NCI-H2029 (cell line): ENCODE measurements at regions not wholly inside any gene's neighbourhood (a gene's known extent, or its start where the extent isn't known, plus 50 kb on each side); places are given as distances from the start of the nearest gene placed in this dataset.
"Not testable (repeated sequence)": the region's sequence is repeated elsewhere in the genome, so short reads cannot be mapped to it uniquely, and the experiment has no call there.

Experiments used
- DNase-seq: peaks from one replicate; lab custom pipeline; 2025; lab: John Stamatoyannopoulos, UW

DNA sequence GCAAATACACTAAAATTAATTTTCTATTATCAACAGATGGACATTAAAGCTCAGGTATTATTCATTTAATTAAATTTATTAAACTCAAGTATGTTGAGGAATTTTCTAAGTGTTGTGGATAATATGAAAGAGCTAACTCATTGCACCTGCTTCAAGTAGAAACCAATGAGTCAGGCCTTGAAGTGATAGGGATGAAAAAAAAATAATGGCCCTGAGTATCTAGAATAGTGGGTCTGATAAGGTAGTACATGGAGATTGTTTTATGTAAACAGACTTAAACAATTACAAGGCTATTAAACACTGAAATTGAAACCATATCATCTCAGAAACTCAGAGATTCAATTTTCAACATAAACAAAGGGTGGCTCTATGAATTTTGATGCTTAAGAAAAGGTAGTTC, 857.1 kb upstream of the GBE1 start:
- DNase-seq, result no peak

DNA sequence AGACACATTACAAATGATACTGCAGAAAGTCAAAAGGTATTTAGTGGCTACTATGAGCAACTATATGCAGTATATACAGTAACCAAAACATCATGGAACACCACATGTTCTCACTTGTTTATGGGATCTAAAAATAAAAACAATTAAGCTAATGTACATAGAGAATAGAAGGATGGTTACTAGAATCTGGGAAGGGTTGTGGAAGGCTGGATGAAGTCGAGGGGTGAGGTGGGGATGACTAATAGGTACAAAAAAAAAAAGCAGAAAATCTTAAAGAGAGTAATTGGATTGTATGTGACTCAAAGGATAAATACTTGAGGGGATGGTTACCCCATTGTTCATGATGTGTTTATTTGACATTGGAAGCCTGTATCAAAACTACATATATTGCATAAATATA, 848.8 kb upstream of the GBE1 start:
- DNase-seq, result no peak

DNA sequence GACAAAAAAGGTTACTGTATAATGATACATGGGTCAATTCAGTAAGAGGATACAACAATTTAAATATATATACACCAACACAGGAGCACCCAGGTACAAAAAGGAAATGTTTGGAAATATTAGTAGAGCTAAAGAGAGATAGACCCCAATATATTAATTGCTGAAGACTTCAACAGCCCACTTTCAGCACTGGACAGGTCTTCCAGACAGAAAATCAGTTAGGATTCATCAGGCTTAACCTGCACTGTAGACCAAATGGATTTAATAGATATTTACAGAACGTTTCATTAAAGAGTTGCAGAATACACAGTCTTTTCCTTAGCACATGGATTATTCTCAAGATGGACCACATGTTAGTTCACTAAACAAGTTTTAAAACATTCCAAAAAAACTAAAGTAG, 845.9 kb upstream of the GBE1 start:
- no peak for DNase-seq

DNA sequence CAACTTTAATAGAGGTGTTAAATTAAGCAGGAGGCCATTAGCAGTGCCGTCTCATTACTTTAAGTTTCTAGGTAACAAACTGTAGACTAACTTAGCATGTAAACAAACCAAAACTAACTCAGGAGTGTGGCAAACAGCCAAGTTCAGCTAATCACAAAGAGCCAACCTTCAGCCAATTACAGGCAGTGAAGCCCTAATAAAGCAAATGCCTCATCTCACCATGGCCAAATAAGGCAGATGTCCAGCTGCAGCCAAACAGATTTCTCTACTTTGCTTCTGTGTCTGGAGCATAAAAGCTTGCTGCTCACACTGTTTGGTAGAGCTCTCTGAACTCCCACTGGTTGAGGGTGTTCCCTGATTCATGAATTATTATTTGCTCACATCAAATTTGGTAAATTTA, 835.4 kb upstream of the GBE1 start:
- DNase-seq, result no peak

DNA sequence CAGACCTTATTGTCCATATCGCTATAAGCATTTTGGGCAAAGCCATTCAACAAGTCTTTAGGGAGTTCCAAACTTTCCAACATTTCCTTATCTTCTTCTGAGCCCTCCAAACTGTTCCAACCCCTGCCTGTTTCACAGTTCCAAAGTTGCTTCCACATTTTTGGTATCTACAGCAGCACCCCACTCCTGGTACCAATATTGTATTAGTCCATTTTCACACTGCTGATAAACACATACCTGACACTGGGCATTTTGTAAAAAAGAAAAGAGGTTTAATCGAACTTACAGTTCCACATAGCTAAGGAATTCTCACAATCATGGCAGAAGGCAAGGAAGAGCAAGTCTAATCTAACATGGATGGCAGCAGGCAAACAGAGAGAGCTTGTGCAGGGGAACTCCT, 834.1 kb upstream of the GBE1 start:
- no peak for DNase-seq

DNA sequence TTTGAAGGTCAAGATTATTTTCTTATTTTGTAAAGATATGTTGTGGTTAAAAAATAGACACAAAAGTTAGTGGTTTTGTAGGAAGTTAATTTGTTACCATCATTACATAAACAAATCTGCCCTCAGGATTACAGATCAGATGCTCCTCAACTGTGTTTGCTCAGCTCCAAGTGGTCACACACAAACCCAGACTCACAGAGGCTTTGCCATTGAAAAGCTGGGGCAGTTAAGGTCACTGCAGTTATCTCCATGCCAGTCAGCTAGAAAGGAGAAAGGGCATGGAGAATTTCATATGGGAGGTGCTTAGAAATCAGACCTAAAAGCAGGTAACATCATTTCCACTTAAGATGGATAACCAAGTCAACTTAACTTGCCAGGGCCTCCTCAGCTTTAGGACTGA, 825.7 kb upstream of the GBE1 start:
- DNase-seq, result no peak

DNA sequence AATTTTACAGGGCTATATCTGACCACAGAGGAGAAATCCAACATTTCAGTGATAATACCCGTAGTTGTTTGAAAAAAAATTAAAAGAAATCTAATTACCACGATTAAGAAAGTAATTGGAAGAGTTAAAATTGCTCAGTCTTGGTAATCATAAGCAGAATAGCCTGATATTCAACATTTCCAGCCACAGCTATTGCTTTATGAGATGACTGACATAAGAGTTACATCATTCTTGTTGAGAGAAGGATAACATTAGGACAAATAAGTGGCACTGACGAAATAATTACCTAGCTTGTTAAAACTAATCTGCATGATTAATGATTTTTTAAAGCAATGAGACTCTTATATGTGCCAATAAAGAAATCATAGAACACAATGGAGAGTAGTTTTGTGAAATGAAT, 825.0 kb upstream of the GBE1 start:
- no peak for DNase-seq

DNA sequence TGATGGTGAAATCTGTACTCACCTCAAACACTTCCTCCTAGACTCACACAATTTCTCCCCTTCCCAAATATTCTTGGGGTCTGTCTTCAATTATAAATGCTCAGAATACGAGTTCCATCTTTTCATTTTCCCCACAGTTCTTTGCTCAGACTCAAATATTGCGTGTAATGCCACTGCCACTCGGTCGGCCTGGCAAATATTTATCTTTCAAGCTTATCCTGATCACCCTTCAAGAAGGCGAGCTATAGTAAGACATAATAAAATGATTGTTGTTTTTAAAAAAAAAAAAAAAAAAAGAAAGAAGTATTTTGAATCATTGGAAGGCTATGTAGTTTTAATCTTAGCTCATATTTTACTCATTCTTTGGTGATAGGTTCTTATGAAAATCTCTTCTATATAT, 824.6 kb upstream of the GBE1 start:
- not testable (repeated sequence) for DNase-seq

DNA sequence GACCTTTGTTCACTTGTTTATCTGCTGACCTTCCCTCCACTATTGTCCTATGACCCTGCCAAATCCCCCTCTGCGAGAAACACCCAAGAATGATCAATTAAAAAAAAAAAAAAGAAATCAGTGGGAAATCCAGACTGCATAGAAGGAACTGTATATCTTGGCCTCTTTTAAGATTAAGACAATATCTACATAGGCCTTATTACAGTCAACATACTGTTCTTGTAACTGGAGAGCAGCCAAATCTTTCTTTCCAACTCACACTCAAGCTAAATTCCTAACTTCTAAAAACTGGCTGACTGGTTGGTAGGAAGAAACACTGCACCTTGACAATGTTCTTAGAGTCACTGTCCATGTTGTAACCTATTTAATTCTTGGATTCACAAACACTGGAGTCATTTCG, 824.1 kb upstream of the GBE1 start:
- DNase-seq, result not testable (repeated sequence)

DNA sequence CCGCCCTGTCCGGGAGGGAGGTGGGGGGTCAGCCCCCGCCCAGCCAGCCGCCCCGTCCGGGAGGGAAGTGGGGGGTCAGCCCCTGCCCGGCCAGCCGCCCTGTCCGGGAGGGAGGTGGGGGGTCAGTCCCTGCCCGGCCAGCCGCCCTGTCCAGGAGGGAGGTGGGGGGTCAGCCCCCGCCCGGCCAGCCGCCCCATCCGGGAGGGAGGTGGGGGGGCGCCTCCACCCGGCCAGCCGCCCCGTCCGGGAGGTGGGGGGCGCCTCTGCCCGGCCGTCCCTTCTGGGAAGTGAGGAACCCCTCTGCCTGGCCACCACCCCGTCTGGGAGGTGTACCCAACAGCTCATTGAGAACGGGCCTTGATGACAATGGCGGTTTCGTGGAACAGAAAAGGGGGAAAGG, 823.4 kb upstream of the GBE1 start:
- DNase-seq, result not testable (repeated sequence)

DNA sequence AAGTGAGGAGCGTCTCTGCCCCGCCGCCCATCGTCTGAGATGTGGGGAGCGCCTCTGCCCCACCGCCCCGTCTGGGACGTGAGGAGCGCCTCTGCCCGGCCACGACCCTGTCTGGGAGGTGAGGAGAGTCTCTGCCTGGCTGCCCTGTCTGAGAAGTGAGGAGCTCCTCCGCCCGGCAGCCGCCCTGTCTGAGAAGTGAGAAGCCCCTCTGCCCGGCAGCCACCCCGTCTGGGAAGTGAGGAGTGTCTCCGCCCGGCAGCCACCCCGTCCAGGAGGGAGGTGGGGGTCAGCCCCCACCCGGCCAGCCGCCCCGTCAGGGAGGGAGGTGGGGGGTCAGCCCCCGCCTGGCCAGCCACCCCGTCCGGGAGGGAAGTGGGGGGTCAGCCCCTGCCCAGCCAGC, 823.0 kb upstream of the GBE1 start:
- DNase-seq, result not testable (repeated sequence)

DNA sequence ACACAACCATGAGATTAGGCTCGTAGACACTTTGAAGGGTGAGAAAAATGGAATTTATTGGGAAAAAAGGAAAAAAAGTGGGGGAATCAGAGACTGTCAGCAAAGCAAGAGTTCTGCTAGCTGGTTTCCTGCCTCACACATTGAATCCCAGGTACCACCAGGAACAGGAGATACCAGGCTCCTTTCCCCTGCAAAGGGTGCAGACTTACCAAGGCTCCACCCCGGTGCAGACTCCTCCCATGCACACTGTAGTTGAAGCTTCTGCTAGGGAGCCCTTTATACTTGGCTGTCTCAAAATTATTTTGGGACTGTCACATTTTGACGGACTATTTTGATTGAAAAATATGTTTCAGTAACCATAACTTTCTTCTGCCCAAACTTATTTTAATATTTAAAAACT, 819.9 kb upstream of the GBE1 start:
- DNase-seq, result no peak

DNA sequence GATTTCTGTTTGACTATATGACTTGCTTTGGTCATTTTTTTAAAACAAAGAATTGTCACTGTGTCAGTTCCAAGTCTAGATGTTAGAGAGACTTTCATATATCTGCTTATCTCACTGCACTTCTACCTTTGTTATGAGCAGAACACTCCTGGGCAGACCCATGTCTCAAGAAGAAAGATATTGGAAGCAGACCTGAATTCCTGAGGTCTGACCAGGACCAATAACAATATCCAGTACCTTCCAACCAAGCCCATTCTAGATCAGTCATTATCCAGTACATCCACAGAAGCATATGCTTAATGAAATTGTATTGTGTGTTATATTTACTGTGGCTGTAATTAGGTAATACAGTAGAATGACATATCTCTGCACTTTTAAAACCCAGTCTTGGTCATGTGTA, 811.3 kb upstream of the GBE1 start:
- no peak for DNase-seq

DNA sequence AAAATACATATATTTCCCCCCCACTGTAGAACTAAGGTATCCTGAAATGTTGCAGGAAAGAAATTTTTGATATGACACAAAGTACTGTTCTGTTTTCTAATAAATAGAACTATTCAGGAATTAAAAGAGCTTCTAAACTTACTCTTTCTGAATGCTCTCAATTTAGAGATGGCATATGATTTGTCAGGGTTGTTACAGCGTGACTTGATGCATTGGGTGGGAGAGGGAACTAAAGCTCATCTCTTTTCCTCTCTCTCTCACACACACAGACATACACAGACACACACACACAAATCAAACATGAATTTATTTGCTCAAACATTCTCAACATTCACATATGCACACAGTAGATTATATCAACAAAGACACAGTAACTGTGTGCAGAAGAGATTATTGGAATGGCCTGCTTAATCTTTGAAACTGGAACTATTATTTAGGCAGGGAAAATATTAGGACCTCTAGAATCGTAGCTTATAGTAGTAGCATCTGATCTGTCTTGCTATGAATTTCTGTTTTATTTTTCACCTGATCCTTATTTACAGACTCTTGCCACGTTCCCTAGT, 807.4 kb upstream of the GBE1 start:
- DNase-seq, result no peak

DNA sequence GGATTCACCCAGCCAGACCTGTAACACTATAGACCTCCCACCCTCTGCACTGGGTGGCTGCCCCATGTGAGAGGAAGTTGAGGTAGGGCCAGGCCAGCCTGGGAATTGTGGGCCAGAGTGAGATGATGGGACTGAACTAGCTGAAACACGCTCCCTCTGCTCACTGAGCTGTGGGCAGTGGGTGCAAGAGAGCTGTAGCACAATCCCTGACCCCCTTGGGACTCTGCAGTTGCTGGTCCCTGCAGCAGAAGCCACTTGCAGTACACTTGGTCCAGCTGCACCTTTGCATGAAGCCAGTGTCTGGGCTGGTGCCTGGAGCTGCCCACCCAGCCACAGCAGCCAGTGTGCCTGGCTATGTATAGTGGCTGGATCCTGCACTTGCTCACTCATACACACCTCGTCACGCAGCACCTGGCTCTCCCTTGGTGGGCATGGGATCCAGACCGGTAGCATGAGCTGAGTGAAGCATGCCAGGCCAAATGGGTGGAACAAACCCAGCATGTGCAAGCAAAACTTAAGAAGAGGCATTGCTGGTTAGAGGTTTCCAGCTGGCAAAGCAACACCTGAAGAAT, 805.7 kb upstream of the GBE1 start:
- no peak for DNase-seq

DNA sequence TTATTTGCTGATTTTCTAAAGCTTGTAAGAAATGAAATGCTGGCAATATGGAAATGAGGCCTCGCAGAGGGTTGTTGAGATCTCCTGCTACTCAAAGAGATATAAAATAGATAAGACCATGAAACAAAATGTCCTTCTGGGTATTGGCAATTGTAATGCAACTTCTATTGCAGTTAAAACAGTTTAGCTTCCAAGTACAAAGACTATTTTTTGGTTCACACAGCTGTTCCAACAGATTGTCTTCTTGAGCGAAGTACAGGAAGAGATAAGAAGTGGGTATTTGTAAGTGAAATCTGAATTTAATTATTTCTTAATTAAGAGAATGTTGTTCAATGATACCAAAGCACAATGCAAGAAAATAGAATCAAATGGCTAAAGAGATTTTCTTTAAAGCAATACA, 801.5 kb upstream of the GBE1 start:
- DNase-seq, result no peak

DNA sequence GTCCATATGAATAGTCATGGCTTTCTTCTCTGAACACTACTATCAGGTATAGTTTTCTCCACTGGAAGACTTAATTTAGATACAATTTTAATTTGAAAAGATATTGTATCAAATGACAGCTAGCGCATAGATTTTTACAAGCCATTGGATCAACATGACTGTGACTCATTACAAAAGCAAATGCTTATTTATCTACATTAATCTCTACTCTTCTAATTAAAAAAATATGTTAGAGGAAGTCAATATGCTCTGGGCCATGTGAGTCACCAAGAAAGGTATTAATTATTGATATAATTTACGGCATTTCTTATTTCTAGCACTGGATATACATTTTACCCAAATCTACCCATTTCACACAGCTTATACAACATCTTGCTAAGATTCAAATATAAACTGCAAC, 800.3 kb upstream of the GBE1 start:
- DNase-seq, result no peak

DNA sequence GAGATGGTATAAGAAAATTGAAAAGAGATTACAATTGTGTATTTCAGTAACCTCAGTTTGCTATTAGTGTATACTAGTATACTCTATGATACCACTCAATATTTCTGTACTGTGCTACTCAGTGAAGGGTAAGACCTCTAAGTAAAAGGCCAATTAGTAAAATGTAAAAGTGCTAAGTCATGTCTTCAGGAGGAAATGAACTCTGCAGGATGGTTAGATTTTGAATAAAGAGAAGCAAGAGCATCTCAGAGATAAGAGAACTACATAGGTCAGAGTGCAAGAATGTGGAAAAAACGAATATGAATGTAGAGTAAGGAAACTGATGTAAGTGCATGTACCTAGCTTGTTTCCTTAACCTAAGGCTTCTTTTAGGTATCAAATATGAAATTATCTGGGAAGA, 796.6 kb upstream of the GBE1 start:
- DNase-seq, result no peak

DNA sequence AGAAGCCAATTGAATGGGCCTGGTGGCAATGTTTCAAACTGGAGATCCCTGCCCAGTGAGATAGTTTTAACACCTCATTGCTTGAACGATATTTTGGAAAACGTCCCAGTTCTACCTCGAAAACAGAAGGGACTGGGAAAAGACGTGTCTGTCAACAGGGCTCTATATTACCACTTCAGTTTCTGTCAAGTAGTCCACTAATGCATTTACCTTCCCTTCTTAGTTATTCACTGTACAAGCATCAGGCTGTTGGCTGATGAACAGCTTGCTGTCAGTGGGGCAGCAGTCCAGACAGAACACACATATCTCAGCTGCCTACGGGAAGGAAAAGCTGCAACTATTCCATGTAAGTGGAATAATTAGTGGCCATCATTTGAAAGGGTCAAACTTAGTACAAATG, 794.7 kb upstream of the GBE1 start:
- peak; percentile 37 for DNase-seq

DNA sequence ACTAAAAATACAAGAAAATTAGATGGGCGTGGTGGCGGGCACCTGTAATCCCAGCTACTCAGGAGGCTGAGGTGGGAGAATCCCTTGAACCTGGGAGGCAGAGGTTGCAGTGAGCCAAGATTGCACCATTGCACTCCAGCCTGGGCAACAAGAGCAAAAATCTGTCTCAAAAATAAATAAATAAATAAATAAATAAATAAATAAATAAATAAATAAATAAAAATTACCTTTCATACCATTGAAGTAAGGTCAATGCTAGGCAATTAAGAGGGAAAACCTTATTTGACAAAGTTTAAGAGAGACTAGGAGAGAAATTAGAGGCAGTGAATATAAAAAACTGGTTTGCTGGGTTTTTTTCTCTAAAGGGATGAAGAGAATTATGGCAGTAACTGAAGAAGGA, 781.1 kb upstream of the GBE1 start:
- DNase-seq, result not testable (repeated sequence)

DNA sequence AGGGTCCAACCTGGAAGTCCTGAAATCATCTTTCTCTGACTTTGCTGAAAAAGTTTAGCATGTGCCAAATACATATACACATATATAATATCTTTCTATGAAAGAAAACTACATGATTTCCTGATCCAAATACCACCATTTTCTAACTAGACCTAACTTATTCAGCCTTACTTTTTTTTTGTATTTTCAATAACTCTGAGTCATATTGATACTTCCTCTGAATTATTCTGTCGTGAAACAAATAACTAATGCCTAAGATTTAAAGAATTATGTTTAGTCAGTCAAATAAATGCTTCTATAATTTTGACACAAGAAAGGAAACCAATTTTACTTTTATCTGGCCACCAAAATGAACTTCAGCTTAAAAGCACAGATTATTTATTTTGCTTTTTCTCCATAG, 760.2 kb upstream of the GBE1 start:
- DNase-seq, result no peak

DNA sequence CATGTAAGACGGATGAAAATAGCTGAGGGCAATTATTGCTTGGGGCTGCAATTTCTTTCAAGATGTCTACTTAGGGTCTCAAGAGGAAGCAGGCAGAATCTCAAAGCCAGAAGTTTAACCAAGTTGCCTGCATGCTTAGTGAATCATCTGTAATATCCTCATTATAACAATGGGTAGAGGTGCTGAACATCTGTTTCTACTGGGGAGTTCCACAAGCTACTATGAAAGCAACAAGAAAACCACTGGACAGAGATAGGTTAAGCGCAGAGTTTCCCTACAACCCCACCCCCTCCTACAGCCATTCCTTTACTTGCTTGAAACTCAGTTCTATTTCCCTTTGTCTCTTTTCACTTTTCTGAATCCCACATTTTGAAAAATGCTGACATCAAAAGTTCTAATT, 759.4 kb upstream of the GBE1 start:
- no peak for DNase-seq

DNA sequence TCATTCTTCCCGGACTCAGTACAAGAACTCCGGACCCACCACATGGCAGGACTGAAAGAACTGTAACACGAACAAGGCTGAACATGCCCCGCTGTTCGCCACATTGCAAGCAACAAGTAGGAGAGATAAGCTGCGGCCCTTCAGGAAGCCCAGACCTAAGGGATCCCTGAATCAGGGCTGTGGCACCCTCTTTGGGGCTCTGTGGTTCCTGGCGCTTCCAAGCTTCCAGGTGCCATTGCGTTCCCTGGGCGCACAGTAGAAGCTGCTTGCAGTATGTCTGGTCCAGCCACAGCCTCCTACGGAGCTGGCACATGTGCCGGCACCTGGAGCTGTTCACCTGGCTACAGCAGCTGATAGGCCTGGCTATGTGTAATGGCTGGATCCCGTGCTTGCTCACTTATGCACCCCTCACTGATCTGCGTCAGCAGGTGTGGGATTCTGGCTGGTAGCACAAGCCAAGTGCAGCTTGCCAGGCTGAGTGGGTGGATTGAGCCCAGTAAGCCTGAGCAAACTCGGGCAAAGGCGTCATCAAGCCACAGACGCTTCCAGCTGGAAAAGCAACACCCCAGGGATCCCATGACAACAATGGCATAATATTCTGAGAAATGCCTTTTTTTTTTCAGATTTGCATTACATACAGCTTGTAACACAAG, 748.6 kb upstream of the GBE1 start:
- no peak for DNase-seq
